Glutamatergic neuron (in vitro differentiated cells): ENCODE measurements at regions not wholly inside any gene's neighbourhood (a gene's known extent, or its start where the extent isn't known, plus 50 kb on each side); places are given as distances from the start of the nearest gene placed in this dataset.

Experiments
- DNase-seq: peaks from one replicate; pipeline ENCODE4 v3.0.0; 2022
- H3K27ac Mint-ChIP-seq: one replicate; pipeline ENCODE4 v1.8.0; 2020; ENCODE audit warnings: mild to moderate bottlenecking, mixed read lengths, inconsistent platforms; ENCODE audit not compliant: unreplicated experiment
- H3K27me3 Mint-ChIP-seq: one replicate; pipeline ENCODE4 v1.8.0; 2020; ENCODE audit warnings: mild to moderate bottlenecking, moderate library complexity, mixed read lengths, inconsistent platforms; ENCODE audit not compliant: unreplicated experiment
- H3K36me3 Mint-ChIP-seq: one replicate; pipeline ENCODE4 v1.8.0; 2020; ENCODE audit warnings: mild to moderate bottlenecking, mixed read lengths, inconsistent platforms; ENCODE audit not compliant: unreplicated experiment
- H3K4me1 Mint-ChIP-seq: one replicate; pipeline ENCODE4 v1.8.0; 2020; ENCODE audit warnings: mild to moderate bottlenecking, low read depth, mixed read lengths, inconsistent platforms; ENCODE audit not compliant: unreplicated experiment
- H3K4me3 Mint-ChIP-seq: one replicate; pipeline ENCODE4 v1.8.0; 2020; ENCODE audit warnings: mild to moderate bottlenecking, mixed read lengths, inconsistent platforms; ENCODE audit not compliant: unreplicated experiment
- H3K9me3 Mint-ChIP-seq: one replicate; pipeline ENCODE4 v1.8.0; 2020; ENCODE audit warnings: mild to moderate bottlenecking, moderate library complexity, mixed read lengths, inconsistent platforms; ENCODE audit not compliant: unreplicated experiment
- TF ChIP-seq, protein P1 (sequence below): fragments of 200-600 bp; sonication (generic); IDR thresholded peaks from one replicate; pipeline ENCODE4 v1.5.0; 2021; ENCODE audit not compliant: partially characterized antibody, unreplicated experiment

DNA sequence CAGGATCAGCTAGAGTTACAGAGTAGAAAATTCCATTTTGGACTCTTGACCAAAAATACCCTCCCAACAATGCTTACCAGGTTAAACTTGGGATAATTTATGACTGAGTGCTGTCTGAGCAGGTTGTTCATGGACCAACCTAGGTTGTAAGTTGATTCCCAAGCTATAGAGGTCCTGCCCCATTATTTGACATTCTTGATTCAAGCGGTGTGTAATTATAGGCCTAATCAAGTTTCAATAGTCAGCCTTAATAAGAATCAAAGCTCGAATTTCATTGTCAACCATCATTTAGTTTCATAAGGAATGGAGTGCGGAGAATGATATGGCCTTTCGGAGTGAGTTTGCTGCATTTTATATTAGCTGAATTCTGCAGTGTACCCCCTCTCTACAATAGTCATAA, 152.8 kb upstream of the FIGN start:
- H3K4me3 Mint-ChIP-seq: no peak overlapping the region
- DNase-seq: no peak
- H3K4me1 Mint-ChIP-seq: no peaks in the 10 kb centered on the region
- TF ChIP-seq, protein P1, sequence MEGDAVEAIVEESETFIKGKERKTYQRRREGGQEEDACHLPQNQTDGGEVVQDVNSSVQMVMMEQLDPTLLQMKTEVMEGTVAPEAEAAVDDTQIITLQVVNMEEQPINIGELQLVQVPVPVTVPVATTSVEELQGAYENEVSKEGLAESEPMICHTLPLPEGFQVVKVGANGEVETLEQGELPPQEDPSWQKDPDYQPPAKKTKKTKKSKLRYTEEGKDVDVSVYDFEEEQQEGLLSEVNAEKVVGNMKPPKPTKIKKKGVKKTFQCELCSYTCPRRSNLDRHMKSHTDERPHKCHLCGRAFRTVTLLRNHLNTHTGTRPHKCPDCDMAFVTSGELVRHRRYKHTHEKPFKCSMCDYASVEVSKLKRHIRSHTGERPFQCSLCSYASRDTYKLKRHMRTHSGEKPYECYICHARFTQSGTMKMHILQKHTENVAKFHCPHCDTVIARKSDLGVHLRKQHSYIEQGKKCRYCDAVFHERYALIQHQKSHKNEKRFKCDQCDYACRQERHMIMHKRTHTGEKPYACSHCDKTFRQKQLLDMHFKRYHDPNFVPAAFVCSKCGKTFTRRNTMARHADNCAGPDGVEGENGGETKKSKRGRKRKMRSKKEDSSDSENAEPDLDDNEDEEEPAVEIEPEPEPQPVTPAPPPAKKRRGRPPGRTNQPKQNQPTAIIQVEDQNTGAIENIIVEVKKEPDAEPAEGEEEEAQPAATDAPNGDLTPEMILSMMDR: no peak
- no peak overlapping the region for H3K27ac Mint-ChIP-seq
- peaks cover 5% of the 10 kb centered on the region for H3K9me3 Mint-ChIP-seq
- H3K36me3 Mint-ChIP-seq: peaks cover 8% of the 10 kb centered on the region
- H3K27me3 Mint-ChIP-seq: no peaks in the 10 kb centered on the region

DNA sequence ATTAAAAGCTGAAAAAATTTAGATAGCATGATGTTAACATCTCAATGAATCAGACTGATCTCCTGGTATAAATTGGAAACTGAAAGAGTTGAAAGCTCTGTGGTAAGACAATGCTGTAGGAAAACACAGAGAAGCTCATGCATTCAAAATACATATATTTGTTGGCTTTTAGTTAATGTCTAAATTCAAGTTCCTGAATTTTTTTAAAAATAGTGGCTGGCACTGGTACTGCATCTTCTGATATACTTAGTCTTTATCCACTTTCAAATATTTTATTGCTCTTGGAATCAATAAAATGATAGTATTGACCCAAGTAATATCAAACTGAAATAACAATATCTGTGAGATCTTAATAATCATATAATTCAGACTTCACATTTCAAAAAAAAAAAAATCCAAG, 151.4 kb upstream of the FIGN start:
- TF ChIP-seq, protein P1: peak; percentile 72
- Mint-ChIP-seq H3K9me3 (no peaks in the 10 kb centered on the region), H3K27ac (no peak overlapping the region), H3K4me1 (no peaks in the 10 kb centered on the region), H3K36me3 (no peaks in the 10 kb centered on the region), H3K27me3 (no peaks in the 10 kb centered on the region), H3K4me3 (no peak overlapping the region)
- DNase-seq: no peak

DNA sequence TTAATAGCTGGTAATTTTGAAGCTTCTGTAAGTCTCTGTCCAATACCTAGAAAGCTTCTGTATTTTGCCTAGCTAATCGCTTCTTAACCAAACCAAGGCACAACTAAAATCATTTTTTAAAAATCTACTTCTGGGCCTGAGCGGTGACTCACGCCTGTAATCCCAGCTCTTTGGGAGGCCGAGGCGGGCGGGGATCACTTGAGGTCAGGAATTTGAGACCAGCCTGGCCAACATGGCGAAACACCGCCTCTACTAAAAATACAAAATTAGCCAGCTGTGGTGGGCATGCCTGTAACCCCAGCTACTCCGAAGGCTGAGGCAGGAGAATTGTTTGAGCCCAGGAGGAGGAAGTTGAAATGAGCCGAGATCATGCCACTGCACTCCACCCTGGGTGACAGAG, 148.6 kb upstream of the FIGN start:
- Mint-ChIP-seq H3K27ac (no peak overlapping the region), H3K9me3 (no peaks in the 10 kb centered on the region), H3K27me3 (no peaks in the 10 kb centered on the region), H3K36me3 (no peaks in the 10 kb centered on the region), H3K4me1 (no peaks in the 10 kb centered on the region), H3K4me3 (no peak overlapping the region)
- TF ChIP-seq, protein P1: no peak
- DNase-seq: no peak

DNA sequence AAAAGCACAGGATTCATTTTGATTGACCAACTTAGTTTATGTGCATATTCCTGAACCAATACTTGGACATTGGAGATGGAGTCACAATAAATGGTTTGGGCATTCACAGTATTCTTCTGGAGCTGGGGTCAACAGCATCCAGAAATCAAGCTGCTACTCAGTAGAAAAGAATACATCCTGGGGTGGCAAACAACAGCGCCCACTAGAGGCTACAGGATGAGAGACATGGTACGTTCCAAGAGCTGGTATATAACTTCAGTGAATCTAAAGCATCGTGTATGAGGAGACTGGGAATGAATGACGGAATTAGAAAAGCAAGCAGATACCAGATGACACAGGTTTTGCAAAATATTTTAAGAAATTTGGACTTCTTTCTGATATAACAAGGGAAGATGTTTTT, 142.9 kb upstream of the FIGN start:
- H3K9me3 Mint-ChIP-seq: no peaks in the 10 kb centered on the region
- H3K4me1 Mint-ChIP-seq: peaks cover 2% of the 10 kb centered on the region
- no peaks in the 10 kb centered on the region for H3K27me3 Mint-ChIP-seq
- H3K36me3 Mint-ChIP-seq: no peaks in the 10 kb centered on the region
- no peak overlapping the region for H3K4me3 Mint-ChIP-seq
- peak; percentile 62 for DNase-seq
- TF ChIP-seq, protein P1: peak; percentile 85
- no peak overlapping the region for H3K27ac Mint-ChIP-seq

DNA sequence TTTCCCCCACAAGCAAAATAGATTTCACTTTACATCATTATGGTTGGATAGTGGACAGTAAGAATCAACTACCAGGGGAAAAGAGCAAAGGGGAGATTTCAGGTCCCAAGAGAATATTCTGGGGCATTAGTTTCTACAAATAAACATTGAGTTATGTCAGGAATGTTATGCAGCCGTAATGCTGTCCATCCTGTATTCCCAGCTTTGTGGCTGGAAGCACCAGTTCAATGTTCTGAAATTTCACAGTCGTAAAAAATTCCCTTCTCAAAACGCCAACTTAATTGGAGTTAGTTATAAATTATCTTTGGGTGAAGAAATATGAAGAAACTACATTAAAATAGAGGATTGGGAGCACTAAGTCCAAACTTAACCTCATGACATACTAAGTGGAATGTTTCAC, 141.5 kb upstream of the FIGN start:
- H3K36me3 Mint-ChIP-seq: no peaks in the 10 kb centered on the region
- no peak overlapping the region for H3K27ac Mint-ChIP-seq
- H3K9me3 Mint-ChIP-seq: no peaks in the 10 kb centered on the region

More for the DNA sequence above, 141.5 kb upstream of the FIGN start:
- H3K4me1 Mint-ChIP-seq: peaks cover 2% of the 10 kb centered on the region
- H3K4me3 Mint-ChIP-seq: no peak overlapping the region
- TF ChIP-seq, protein P1: no peak
- H3K27me3 Mint-ChIP-seq: no peaks in the 10 kb centered on the region
- DNase-seq: no peak
